Osteoblast (primary cell): ENCODE measurements at regions not wholly inside any gene's neighbourhood (a gene's known extent, or its start where the extent isn't known, plus 50 kb on each side); places are given as distances from the start of the nearest gene placed in this dataset.

Experiments
- DNase-seq: peaks from one replicate; pipeline ENCODE4 v3.0.0; 2011; ENCODE audit warnings: low spot score, mixed read lengths; ENCODE audit not compliant: insufficient read length; ENCODE audit errors: missing footprints
- H2AFZ ChIP-seq: 2 replicates; pipeline ENCODE4 v1.6.0; 2011; ENCODE audit warnings: mild to moderate bottlenecking, low read length
- H3K27ac ChIP-seq: 2 replicates; pipeline ENCODE4 v1.5.1; 2011; ENCODE audit warnings: mild to moderate bottlenecking, low read depth, low read length, moderate library complexity
- H3K27me3 ChIP-seq: 2 replicates; pipeline ENCODE4 v1.6.0; 2012; ENCODE audit warnings: mild to moderate bottlenecking, control low read depth, inconsistent platforms, low read length, moderate library complexity; ENCODE audit not compliant: insufficient read depth
- H3K36me3 ChIP-seq: 2 replicates; pipeline ENCODE4 v1.5.1; 2011; ENCODE audit warnings: mild to moderate bottlenecking, low read length, control low read depth, moderate library complexity; ENCODE audit not compliant: insufficient read depth
- H3K4me1 ChIP-seq: 2 replicates; pipeline ENCODE4 v1.5.1; 2011; ENCODE audit warnings: mild to moderate bottlenecking, low read length, control low read depth, moderate library complexity; ENCODE audit not compliant: insufficient read depth
- H3K4me2 ChIP-seq: 2 replicates; pipeline ENCODE4 v1.6.0; 2011; ENCODE audit warnings: mild to moderate bottlenecking, low read length; ENCODE audit not compliant: insufficient read depth
- H3K4me3 ChIP-seq: fragments of 200-600 bp; sonication (generic); 3 replicates; pipeline ENCODE4 v1.5.1; 2012; ENCODE audit warnings: mild to moderate bottlenecking, low read length, inconsistent platforms; ENCODE audit not compliant: insufficient read depth
- H3K79me2 ChIP-seq: 2 replicates; pipeline ENCODE4 v1.6.0; 2012; ENCODE audit warnings: mild to moderate bottlenecking, low read length, control low read depth, inconsistent platforms; ENCODE audit not compliant: insufficient read depth
- H3K9me3 ChIP-seq: 2 replicates; pipeline ENCODE4 v1.5.1; 2011; ENCODE audit warnings: low read depth, low read length, control low read depth
- H4K20me1 ChIP-seq: 2 replicates; pipeline ENCODE4 v1.6.0; 2012; ENCODE audit warnings: mild to moderate bottlenecking, low read length, control low read depth; ENCODE audit not compliant: insufficient read depth
- TF ChIP-seq, protein P1 (sequence below): IDR thresholded peaks from 2 replicates; pipeline ENCODE4 v1.5.1; 2011; ENCODE audit warnings: mild to moderate bottlenecking, low read depth, low read length, moderate library complexity; ENCODE audit errors: extremely low read depth

DNA sequence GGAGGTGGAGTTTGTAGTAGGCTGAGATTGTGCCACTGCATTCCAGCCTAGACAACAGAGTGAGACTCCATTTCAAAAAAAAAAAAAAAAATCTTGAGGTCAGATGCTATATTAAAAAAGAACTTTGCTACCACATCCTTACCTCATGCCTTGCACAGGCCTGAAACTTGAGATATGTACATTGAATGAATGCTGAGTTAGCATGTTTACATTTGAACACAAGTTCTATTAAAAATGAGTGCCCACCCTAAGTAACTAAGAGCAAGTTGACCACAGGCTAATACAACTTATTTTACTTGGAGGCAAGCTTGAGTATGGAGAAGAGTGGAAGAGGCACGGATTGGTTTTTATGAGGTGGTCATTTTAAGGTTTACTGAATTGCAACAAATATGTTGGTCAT lies 276.6 kb upstream of the GATB start:
- no peak for DNase-seq
- no peak overlapping the region for H3K4me2 ChIP-seq
- H3K27me3 ChIP-seq: no peaks in the 10 kb centered on the region
- H3K27ac ChIP-seq: no peak overlapping the region
- no peaks in the 10 kb centered on the region for H3K79me2 ChIP-seq
- H3K4me3 ChIP-seq: no peak overlapping the region
- no peaks in the 10 kb centered on the region for H3K4me1 ChIP-seq
- TF ChIP-seq, protein P1, sequence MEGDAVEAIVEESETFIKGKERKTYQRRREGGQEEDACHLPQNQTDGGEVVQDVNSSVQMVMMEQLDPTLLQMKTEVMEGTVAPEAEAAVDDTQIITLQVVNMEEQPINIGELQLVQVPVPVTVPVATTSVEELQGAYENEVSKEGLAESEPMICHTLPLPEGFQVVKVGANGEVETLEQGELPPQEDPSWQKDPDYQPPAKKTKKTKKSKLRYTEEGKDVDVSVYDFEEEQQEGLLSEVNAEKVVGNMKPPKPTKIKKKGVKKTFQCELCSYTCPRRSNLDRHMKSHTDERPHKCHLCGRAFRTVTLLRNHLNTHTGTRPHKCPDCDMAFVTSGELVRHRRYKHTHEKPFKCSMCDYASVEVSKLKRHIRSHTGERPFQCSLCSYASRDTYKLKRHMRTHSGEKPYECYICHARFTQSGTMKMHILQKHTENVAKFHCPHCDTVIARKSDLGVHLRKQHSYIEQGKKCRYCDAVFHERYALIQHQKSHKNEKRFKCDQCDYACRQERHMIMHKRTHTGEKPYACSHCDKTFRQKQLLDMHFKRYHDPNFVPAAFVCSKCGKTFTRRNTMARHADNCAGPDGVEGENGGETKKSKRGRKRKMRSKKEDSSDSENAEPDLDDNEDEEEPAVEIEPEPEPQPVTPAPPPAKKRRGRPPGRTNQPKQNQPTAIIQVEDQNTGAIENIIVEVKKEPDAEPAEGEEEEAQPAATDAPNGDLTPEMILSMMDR: no peak
- H3K36me3 ChIP-seq: no peaks in the 10 kb centered on the region
- no peaks in the 10 kb centered on the region for H4K20me1 ChIP-seq
- H2AFZ ChIP-seq: no peak overlapping the region
- no peaks in the 10 kb centered on the region for H3K9me3 ChIP-seq

DNA sequence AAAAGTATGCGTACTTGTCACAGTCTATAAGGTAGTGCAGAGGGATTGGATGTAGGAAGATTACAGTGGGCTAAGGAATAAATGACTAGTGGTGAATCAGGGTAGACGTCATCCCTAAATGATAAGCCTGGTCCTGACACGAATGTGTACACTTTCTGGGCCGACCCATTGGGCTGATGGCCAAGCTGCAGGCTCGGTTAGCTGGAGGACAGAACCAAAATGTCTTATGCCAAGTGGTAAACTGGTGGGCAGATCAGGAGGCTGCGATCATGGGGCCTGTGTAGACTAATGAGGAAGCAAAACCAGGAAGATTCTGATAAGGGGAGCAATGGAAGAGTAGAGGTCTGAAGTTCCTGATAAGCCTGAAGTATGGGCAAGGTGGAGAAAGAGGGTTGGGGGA lies 272.8 kb upstream of the GATB start:
- Histone ChIP-seq H3K9me3 (no peaks in the 10 kb centered on the region), H3K36me3 (no peaks in the 10 kb centered on the region), H4K20me1 (no peaks in the 10 kb centered on the region), H2AFZ (no peak overlapping the region), H3K4me3 (no peak overlapping the region), H3K27me3 (no peaks in the 10 kb centered on the region), H3K4me1 (no peaks in the 10 kb centered on the region), H3K27ac (no peak overlapping the region), H3K79me2 (no peaks in the 10 kb centered on the region), H3K4me2 (no peak overlapping the region)
- no peak for DNase-seq
- TF ChIP-seq, protein P1: no peak

DNA sequence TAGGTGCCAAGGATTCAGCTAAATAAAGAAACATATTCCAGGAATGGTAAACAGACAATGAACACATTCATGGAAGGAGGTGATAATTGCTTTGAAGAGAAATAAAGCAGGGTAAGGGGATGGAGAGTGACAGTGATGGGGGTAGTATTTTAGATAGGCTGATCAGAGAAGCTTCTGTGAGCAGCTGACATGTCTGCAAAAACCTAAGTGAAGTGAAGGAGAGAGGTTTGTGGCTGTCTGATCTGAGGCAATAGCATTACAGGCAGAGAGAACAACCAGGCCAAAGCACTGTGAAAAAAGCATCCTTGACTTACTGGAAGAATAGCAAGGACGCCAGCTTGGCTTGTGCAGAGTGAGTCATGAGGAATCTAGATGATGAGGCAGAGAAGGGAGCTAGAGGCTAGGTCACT lies 271.9 kb upstream of the GATB start:
- Histone ChIP-seq H3K27ac (no peak overlapping the region), H3K4me3 (no peak overlapping the region), H3K4me2 (no peak overlapping the region), H2AFZ (no peak overlapping the region), H3K4me1 (no peaks in the 10 kb centered on the region), H3K36me3 (no peaks in the 10 kb centered on the region), H3K27me3 (peaks cover 3% of the 10 kb centered on the region), H4K20me1 (no peaks in the 10 kb centered on the region), H3K79me2 (no peaks in the 10 kb centered on the region), H3K9me3 (no peaks in the 10 kb centered on the region)
- no peak for DNase-seq
- TF ChIP-seq, protein P1: no peak

DNA sequence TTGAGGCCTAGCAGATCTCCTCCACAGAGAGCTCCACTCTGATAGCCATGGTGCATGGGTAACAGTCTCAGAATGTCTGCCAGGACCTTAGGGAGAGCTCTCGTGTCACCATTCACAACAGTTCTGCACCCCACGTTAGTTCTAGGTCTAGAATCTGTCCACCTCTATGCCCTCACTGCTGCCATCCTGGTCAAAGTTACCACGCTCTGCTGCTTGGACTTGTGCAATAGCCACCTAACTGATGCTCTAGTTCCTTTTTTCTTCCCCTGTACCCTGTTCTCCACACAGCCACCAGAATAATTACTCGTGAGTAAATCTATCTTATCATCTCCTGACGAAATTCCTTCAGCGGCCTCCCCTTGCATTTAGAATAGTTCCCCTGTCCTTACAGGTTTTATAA lies 268.8 kb upstream of the GATB start:
- no peaks in the 10 kb centered on the region for H3K79me2 ChIP-seq
- no peak overlapping the region for H3K27ac ChIP-seq
- DNase-seq: no peak
- TF ChIP-seq, protein P1: no peak
- peaks cover 3% of the 10 kb centered on the region for H3K27me3 ChIP-seq
- no peak overlapping the region for H2AFZ ChIP-seq
- H3K4me1 ChIP-seq: no peaks in the 10 kb centered on the region
- H4K20me1 ChIP-seq: no peaks in the 10 kb centered on the region
- H3K36me3 ChIP-seq: no peaks in the 10 kb centered on the region
- no peaks in the 10 kb centered on the region for H3K9me3 ChIP-seq
- no peak overlapping the region for H3K4me2 ChIP-seq
- H3K4me3 ChIP-seq: no peak overlapping the region
